Lower leg skin (tissue), 3 donors: ENCODE measurements at regions not wholly inside any gene's neighbourhood (a gene's known extent, or its start where the extent isn't known, plus 50 kb on each side); places are given as distances from the start of the nearest gene placed in this dataset.

Experiments
- POLR2A ChIP-seq, 2 donors: fragments of 450-650 bp; IDR thresholded peaks; one replicate each; pipeline ENCODE4 v1.6.1; 2016 to 2017; ENCODE audit warnings: antibody characterized with exemption in 2 of 2, mild to moderate bottlenecking in 1 of 2, moderate library complexity in 1 of 2
- TF ChIP-seq, protein P1 (sequence below), 3 donors: fragments of 450-650 bp; IDR thresholded peaks; one replicate each; pipeline ENCODE4 v1.5.1; 2016; ENCODE audit warnings: antibody characterized with exemption in 3 of 3, mild to moderate bottlenecking in 3 of 3, moderate library complexity in 2 of 3

DNA sequence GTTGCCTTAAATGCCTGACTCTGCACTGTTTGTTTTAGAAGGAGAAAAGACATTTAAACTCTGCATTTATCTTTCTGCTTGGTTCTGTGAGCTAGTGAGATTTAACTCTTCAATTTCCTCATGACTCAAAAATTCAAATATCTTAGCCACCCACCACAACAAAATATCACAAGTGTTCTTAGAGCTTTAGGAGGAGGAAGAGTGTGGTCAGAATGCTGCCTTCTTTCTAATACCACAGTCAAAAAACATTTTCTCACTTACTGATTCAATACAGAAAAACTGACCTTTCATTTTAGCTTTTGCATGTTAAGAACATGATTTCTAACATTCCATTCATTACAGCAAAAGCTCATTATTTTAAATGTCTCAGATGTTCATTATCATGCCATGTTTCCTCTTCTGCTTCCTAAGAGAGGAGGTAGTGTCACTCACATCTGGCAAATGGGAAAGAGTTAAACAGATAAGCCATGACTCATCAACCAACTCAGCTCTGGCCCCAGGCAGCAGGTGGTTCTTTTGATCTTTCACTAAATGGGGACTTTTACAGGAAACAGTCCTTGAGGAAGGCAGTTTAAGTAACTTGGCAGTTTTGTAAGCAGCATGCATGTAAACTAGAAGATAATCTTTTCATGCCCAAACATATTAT lies 56.4 kb upstream of the RNU6-8 start:
- TF ChIP-seq, protein P1, sequence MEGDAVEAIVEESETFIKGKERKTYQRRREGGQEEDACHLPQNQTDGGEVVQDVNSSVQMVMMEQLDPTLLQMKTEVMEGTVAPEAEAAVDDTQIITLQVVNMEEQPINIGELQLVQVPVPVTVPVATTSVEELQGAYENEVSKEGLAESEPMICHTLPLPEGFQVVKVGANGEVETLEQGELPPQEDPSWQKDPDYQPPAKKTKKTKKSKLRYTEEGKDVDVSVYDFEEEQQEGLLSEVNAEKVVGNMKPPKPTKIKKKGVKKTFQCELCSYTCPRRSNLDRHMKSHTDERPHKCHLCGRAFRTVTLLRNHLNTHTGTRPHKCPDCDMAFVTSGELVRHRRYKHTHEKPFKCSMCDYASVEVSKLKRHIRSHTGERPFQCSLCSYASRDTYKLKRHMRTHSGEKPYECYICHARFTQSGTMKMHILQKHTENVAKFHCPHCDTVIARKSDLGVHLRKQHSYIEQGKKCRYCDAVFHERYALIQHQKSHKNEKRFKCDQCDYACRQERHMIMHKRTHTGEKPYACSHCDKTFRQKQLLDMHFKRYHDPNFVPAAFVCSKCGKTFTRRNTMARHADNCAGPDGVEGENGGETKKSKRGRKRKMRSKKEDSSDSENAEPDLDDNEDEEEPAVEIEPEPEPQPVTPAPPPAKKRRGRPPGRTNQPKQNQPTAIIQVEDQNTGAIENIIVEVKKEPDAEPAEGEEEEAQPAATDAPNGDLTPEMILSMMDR (IDR thresholded peaks at IDR 0.05): no peak
- TF ChIP-seq POLR2A (IDR thresholded peaks at IDR 0.05): no peak
